GM23248 (cell line): ENCODE measurements at regions not wholly inside any gene's neighbourhood (a gene's known extent, or its start where the extent isn't known, plus 50 kb on each side); places are given as distances from the start of the nearest gene placed in this dataset.
A peak's percentile ranks its signal among the peaks of the same experiment; 100 is the strongest.

Source experiments
- DNase-seq: peaks from one replicate; pipeline ENCODE4 v3.0.0-alpha.2; 2015
- H2AFZ ChIP-seq: fragments of 200-600 bp; sonication (generic); 2 replicates; pipeline ENCODE4 v1.6.1; 2016; ENCODE audit warnings: antibody characterized with exemption
- H3F3A ChIP-seq: fragments of 200-600 bp; sonication (generic); 2 replicates; pipeline ENCODE4 v1.6.1; 2016; ENCODE audit warnings: mild to moderate bottlenecking, antibody characterized with exemption, mixed run types; ENCODE audit not compliant: insufficient read depth
- H3K27ac ChIP-seq: fragments of 200-600 bp; sonication (generic); 2 replicates; pipeline ENCODE4 v1.5.1; 2016; ENCODE audit warnings: mild to moderate bottlenecking
- H3K27me3 ChIP-seq: fragments of 200-600 bp; sonication (generic); replicated peaks from 2 replicates; pipeline ENCODE4 v1.6.1; 2016; ENCODE audit warnings: mild to moderate bottlenecking; ENCODE audit not compliant: insufficient read depth
- H3K36me3 ChIP-seq: fragments of 200-600 bp; sonication (generic); 2 replicates; pipeline ENCODE4 v1.6.1; 2016; ENCODE audit warnings: low read depth, mild to moderate bottlenecking
- H3K4me1 ChIP-seq: fragments of 200-600 bp; sonication (generic); 2 replicates; pipeline ENCODE4 v1.6.1; 2016; ENCODE audit warnings: mild to moderate bottlenecking; ENCODE audit not compliant: insufficient read depth
- H3K4me2 ChIP-seq: fragments of 200-600 bp; sonication (generic); one replicate; pipeline ENCODE4 v1.6.1; 2016; ENCODE audit warnings: mild to moderate bottlenecking; ENCODE audit not compliant: unreplicated experiment
- H3K4me3 ChIP-seq: fragments of 200-600 bp; sonication (generic); 2 replicates; pipeline ENCODE4 v1.5.1; 2016; ENCODE audit warnings: mild to moderate bottlenecking
- H3K79me2 ChIP-seq: fragments of 200-600 bp; sonication (generic); 2 replicates; pipeline ENCODE4 v1.6.1; 2016; ENCODE audit warnings: mild to moderate bottlenecking; ENCODE audit not compliant: insufficient read depth
- H3K9ac ChIP-seq: fragments of 200-600 bp; sonication (generic); 2 replicates; pipeline ENCODE4 v1.6.1; 2016; ENCODE audit warnings: mild to moderate bottlenecking
- H3K9me2 ChIP-seq: fragments of 200-600 bp; sonication (generic); 2 replicates; pipeline ENCODE4 v1.6.1; 2016; ENCODE audit warnings: mixed run types, mild to moderate bottlenecking, moderate library complexity; ENCODE audit not compliant: insufficient read depth
- H3K9me3 ChIP-seq: fragments of 200-600 bp; sonication (generic); one replicate; pipeline ENCODE4 v1.6.1; 2017; ENCODE audit warnings: low read depth
- H4K20me1 ChIP-seq: fragments of 200-600 bp; sonication (generic); 2 replicates; pipeline ENCODE4 v1.6.0; 2016; ENCODE audit not compliant: insufficient read depth
- EZH2 ChIP-seq: fragments of 200-600 bp; sonication (generic); IDR thresholded peaks from 2 replicates; pipeline ENCODE4 v1.6.1; 2018; ENCODE audit warnings: antibody characterized with exemption, mild to moderate bottlenecking; ENCODE audit not compliant: insufficient read depth, poor library complexity, severe bottlenecking
- EZH2phosphoT487 ChIP-seq: fragments of 200-600 bp; sonication (generic); IDR thresholded peaks from 2 replicates; pipeline ENCODE4 v1.6.1; 2018; ENCODE audit warnings: antibody characterized with exemption, moderate library complexity, mild to moderate bottlenecking, low read depth; ENCODE audit not compliant: insufficient read depth
- WGBS, 2 experiments: methylation state at CpG; one replicate each; pipeline ENCODE4 v1.1.6; 2015 to 2017; ENCODE audit warnings: low lambda C conversion rate in 2 of 2, low coverage in 1 of 2; ENCODE audit errors: missing lambda C conversion rate in 2 of 2; 5-methylcytosine and 5-hydroxymethylcytosine counted together
- in situ Hi-C: fragments of 300-500 bp; cut with MboI; formaldehyde crosslinking; loops from 2 replicates; pipeline ENCODE4 v1.15.0; 2020

GRCh38 chr2:139230881-139231280 lies 450.7 kb upstream of the NXPH2 start:
- Histone ChIP-seq H3F3A (no peaks in the 10 kb centered on the region), H3K36me3 (no peaks in the 10 kb centered on the region), H4K20me1 (no peaks in the 10 kb centered on the region), H3K4me1 (no peaks in the 10 kb centered on the region), H3K9ac (no peak overlapping the region), H2AFZ (no peak overlapping the region), H3K4me3 (no peak overlapping the region), H3K79me2 (no peaks in the 10 kb centered on the region), H3K27ac (no peak overlapping the region), H3K9me2 (no peaks in the 10 kb centered on the region), H3K9me3 (no peaks in the 10 kb centered on the region), H3K4me2 (no peak overlapping the region), H3K27me3 (no peaks in the 10 kb centered on the region)
- 19 to 27% methylated on average over 5 of the region's 5 CpGs for WGBS, 2 experiments
- TF ChIP-seq EZH2phosphoT487: no peak
- no peak for TF ChIP-seq EZH2
- in situ Hi-C loops: no loop called here
- no peak for DNase-seq

GRCh38 chr2:139228276-139228675 lies 448.1 kb upstream of the NXPH2 start:
- TF ChIP-seq EZH2 (no peak), EZH2phosphoT487 (no peak)
- Histone ChIP-seq H3K27ac (no peak overlapping the region), H3K9me3 (no peaks in the 10 kb centered on the region), H3K79me2 (no peaks in the 10 kb centered on the region), H3K4me2 (no peak overlapping the region), H3K9me2 (no peaks in the 10 kb centered on the region), H3K4me3 (no peak overlapping the region), H3K36me3 (no peaks in the 10 kb centered on the region), H2AFZ (no peak overlapping the region), H3F3A (no peaks in the 10 kb centered on the region), H4K20me1 (no peaks in the 10 kb centered on the region), H3K4me1 (no peaks in the 10 kb centered on the region), H3K9ac (no peak overlapping the region), H3K27me3 (no peaks in the 10 kb centered on the region; the same call in 1 of the 2 replicates)
- in situ Hi-C loops: no loop called here
- no peak for DNase-seq
- WGBS, 2 experiments: 76 to 78% methylated on average over 2 of the region's 2 CpGs

GRCh38 chr2:139225961-139226360 lies 445.8 kb upstream of the NXPH2 start:
- H3K9ac ChIP-seq: no peak overlapping the region
- WGBS, 2 experiments: 25 to 33% methylated on average over 2 of the region's 2 CpGs
- no peak overlapping the region for H3K4me3 ChIP-seq
- no peaks in the 10 kb centered on the region for H3K79me2 ChIP-seq
- H2AFZ ChIP-seq: no peak overlapping the region
- no peaks in the 10 kb centered on the region for H3K9me3 ChIP-seq
- in situ Hi-C loops: no loop called here
- TF ChIP-seq EZH2phosphoT487 (no peak), EZH2 (no peak)
- H3K4me2 ChIP-seq: no peak overlapping the region
- no peak for DNase-seq
- no peaks in the 10 kb centered on the region for H3K9me2 ChIP-seq
- H4K20me1 ChIP-seq: no peaks in the 10 kb centered on the region
- H3K27me3 ChIP-seq: no peaks in the 10 kb centered on the region; the same call in 1 of the 2 replicates
- no peaks in the 10 kb centered on the region for H3F3A ChIP-seq
- H3K36me3 ChIP-seq: no peaks in the 10 kb centered on the region
- no peaks in the 10 kb centered on the region for H3K4me1 ChIP-seq
- H3K27ac ChIP-seq: no peak overlapping the region

- no peak overlapping the region for H2AFZ ChIP-seq
- H3K4me1 ChIP-seq: no peaks in the 10 kb centered on the region
- no peaks in the 10 kb centered on the region; the same call in 1 of the 2 replicates for H3K9me2 ChIP-seq
These were observed 438.0 kb upstream of the NXPH2 start for GRCh38 chr2:139218181-139218580.

GRCh38 chr2:139217641-139218040 lies 437.5 kb upstream of the NXPH2 start:
- no peaks in the 10 kb centered on the region for H3K4me1 ChIP-seq
- in situ Hi-C loops: no loop called here
- no peak overlapping the region for H3K4me3 ChIP-seq
- no peaks in the 10 kb centered on the region for H4K20me1 ChIP-seq
- TF ChIP-seq EZH2 (no peak), EZH2phosphoT487 (no peak)
- no peaks in the 10 kb centered on the region for H3K27me3 ChIP-seq
- H3K27ac ChIP-seq: no peak overlapping the region
- no peaks in the 10 kb centered on the region; the same call in 1 of the 2 replicates for H3K9me2 ChIP-seq
- no peaks in the 10 kb centered on the region for H3K36me3 ChIP-seq
- H3F3A ChIP-seq: no peaks in the 10 kb centered on the region
- H2AFZ ChIP-seq: no peak overlapping the region
- no peak overlapping the region for H3K9ac ChIP-seq
- no peaks in the 10 kb centered on the region for H3K9me3 ChIP-seq
- peak; percentile 1 for DNase-seq
- WGBS, 2 experiments: 26 to 34% methylated on average over 3 of the region's 3 CpGs
- no peaks in the 10 kb centered on the region for H3K79me2 ChIP-seq
- no peak overlapping the region for H3K4me2 ChIP-seq

More at GRCh38 chr2:139218181-139218580, 438.0 kb upstream of the NXPH2 start:
- Histone ChIP-seq H3K36me3 (no peaks in the 10 kb centered on the region), H3K79me2 (no peaks in the 10 kb centered on the region), H3K9ac (no peak overlapping the region), H3K27ac (no peak overlapping the region), H3F3A (no peaks in the 10 kb centered on the region), H3K27me3 (no peaks in the 10 kb centered on the region), H3K4me3 (no peak overlapping the region), H3K9me3 (no peaks in the 10 kb centered on the region), H3K4me2 (no peak overlapping the region), H4K20me1 (no peaks in the 10 kb centered on the region)
- TF ChIP-seq EZH2 (no peak), EZH2phosphoT487 (no peak)
- no peak for DNase-seq
- 32 to 35% methylated on average over 1 of the region's 1 CpG for WGBS, 2 experiments
- in situ Hi-C loops: no loop called here
